Thoracic aorta (tissue), 2 donors: ENCODE measurements at regions not wholly inside any gene's neighbourhood (a gene's known extent, or its start where the extent isn't known, plus 50 kb on each side); places are given as distances from the start of the nearest gene placed in this dataset.

Experiments used
- ATAC-seq: fragments of 150-250 bp; one replicate; pipeline ENCODE4 v1.8.0; 2017; ENCODE audit warnings: low read depth; ENCODE audit not compliant: insufficient number of reproducible peaks, low FRiP score
- DNase-seq: peaks from one replicate; pipeline ENCODE4 v3.0.0-alpha.2; 2020; ENCODE audit warnings: low spot score
- H3K27ac ChIP-seq, 2 donors: fragments of 200-600 bp; sonication (generic); 1 replicate in 1 of 2; 2 replicates in 1 of 2; pipeline ENCODE4 v1.5.1; 2016; ENCODE audit warnings: mild to moderate bottlenecking in 2 of 2, moderate library complexity in 2 of 2
- H3K27me3 ChIP-seq: fragments of 200-600 bp; sonication (generic); replicated peaks from 2 replicates; pipeline ENCODE4 v1.6.0; 2016; ENCODE audit warnings: mild to moderate bottlenecking; ENCODE audit not compliant: insufficient read depth
- H3K36me3 ChIP-seq: fragments of 200-600 bp; sonication (generic); one replicate; pipeline ENCODE4 v1.5.1; 2016
- H3K4me1 ChIP-seq, 2 donors: fragments of 200-600 bp; sonication (generic); 1 replicate in 1 of 2; 2 replicates in 1 of 2; pipeline versions ENCODE4 v1.5.1 to v1.6.0; 2016; ENCODE audit warnings: low read depth in 2 of 2, mild to moderate bottlenecking in 1 of 2; ENCODE audit not compliant: control insufficient read depth in 1 of 2
- H3K4me3 ChIP-seq: fragments of 200-600 bp; sonication (generic); 2 replicates; pipeline ENCODE4 v1.5.1; 2016; ENCODE audit warnings: mild to moderate bottlenecking
- H3K9me3 ChIP-seq: fragments of 200-600 bp; sonication (generic); 2 replicates; pipeline ENCODE4 v1.5.1; 2016
- TF ChIP-seq, protein P1 (sequence below): fragments of 200-600 bp; sonication (generic); IDR thresholded peaks from one replicate; pipeline ENCODE4 v1.5.1; 2019; ENCODE audit warnings: antibody characterized with exemption

DNA sequence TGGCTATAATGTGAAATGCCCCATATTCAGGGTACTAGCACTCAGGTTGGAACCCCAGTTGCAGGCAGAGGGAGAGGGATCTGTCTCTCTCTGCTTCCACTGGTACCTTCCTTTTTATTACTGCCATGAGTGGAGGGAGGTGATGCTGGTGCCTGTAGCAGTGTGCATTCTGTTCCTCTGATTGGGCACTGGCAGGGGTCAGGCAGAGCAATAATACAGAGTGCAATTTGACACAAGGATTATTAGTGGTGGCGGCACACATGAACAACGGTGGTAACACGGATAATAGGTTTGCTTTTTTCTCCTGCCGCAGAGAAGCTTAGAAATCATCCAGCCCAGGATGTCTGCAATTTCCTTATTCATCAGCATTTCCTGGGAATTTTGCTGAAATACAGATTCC, 525.7 kb downstream of the SLC4A3 start:
- H3K4me3 ChIP-seq: no peak overlapping the region
- H3K36me3 ChIP-seq: no peaks in the 10 kb centered on the region
- no peak overlapping the region for H3K27ac ChIP-seq
- no peaks in the 10 kb centered on the region for H3K27me3 ChIP-seq
- TF ChIP-seq, protein P1, sequence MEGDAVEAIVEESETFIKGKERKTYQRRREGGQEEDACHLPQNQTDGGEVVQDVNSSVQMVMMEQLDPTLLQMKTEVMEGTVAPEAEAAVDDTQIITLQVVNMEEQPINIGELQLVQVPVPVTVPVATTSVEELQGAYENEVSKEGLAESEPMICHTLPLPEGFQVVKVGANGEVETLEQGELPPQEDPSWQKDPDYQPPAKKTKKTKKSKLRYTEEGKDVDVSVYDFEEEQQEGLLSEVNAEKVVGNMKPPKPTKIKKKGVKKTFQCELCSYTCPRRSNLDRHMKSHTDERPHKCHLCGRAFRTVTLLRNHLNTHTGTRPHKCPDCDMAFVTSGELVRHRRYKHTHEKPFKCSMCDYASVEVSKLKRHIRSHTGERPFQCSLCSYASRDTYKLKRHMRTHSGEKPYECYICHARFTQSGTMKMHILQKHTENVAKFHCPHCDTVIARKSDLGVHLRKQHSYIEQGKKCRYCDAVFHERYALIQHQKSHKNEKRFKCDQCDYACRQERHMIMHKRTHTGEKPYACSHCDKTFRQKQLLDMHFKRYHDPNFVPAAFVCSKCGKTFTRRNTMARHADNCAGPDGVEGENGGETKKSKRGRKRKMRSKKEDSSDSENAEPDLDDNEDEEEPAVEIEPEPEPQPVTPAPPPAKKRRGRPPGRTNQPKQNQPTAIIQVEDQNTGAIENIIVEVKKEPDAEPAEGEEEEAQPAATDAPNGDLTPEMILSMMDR: no peak
- DNase-seq (no peak), ATAC-seq (no peak)
- H3K9me3 ChIP-seq: no peaks in the 10 kb centered on the region
- no peaks in the 10 kb centered on the region for H3K4me1 ChIP-seq

DNA sequence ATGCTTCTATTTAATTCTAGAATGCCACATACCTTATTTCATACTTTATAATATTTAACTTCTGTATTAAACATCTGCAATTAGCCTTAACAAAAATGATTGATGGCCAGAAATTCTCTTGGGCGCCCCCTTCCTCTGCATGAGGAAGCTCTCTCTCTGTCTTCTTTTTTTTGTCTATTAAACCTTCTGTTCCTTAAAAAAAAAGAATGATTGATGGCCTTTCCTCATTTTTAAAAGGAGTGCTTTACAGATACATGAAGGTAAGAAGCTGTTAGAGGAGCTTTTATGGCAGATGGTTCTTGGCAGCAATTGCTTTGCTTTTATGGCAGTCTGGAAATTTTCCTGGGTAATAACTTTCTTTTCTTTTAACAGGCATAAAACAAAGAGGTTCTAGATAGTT, 526.9 kb downstream of the SLC4A3 start:
- Histone ChIP-seq H3K36me3 (no peaks in the 10 kb centered on the region), H3K4me3 (no peak overlapping the region), H3K27ac (no peak overlapping the region), H3K4me1 (no peaks in the 10 kb centered on the region), H3K27me3 (no peaks in the 10 kb centered on the region), H3K9me3 (no peaks in the 10 kb centered on the region)
- TF ChIP-seq, protein P1: no peak
- ATAC-seq (no peak), DNase-seq (no peak)

DNA sequence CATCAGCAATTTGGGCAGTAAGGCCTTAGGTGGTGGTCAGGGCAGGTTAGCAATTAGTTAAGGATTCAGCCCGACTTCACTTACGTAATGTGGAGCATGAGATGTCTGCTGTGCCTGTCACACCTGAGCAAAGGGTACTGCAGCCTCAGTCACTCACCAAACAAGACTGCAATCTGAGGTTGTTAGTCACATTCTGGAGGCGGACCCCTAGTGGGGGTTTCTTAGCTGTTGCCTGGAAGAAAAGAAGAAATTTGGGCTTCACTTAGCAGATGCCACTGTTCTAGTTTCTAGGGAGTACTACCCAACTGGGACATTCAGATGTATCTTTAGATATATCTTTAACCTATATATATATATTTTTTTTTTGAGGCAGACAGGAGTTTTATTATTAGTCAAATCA, 529.9 kb downstream of the SLC4A3 start:
- H3K27me3 ChIP-seq: no peaks in the 10 kb centered on the region
- TF ChIP-seq, protein P1: no peak
- H3K4me1 ChIP-seq: no peaks in the 10 kb centered on the region
- DNase-seq: no peak
- ATAC-seq: no peak
- H3K9me3 ChIP-seq: no peaks in the 10 kb centered on the region
- no peak overlapping the region for H3K27ac ChIP-seq
- no peaks in the 10 kb centered on the region for H3K36me3 ChIP-seq
- H3K4me3 ChIP-seq: no peak overlapping the region

DNA sequence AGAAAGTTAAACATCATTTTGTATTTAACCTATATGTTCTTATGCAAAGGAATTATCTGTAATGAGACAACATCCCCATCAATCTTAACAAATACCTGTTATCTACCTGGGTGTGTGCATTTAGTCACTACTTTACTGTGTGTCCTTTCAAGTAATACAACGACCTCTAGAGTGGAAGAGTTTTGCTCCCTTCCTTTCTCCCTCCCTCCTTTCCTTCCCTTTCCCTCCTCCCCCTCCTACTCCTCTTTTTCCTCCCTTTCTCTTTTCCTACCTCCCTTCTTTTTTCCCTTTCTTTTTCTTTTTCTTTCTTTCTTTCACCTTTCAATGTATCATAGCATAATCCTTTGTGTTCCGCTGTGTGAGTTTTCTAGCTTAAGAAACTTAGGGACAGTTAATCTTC, 532.3 kb downstream of the SLC4A3 start:
- H3K9me3 ChIP-seq: no peaks in the 10 kb centered on the region
- DNase-seq: no peak
- H3K4me1 ChIP-seq: no peaks in the 10 kb centered on the region
- H3K4me3 ChIP-seq: no peak overlapping the region
- no peaks in the 10 kb centered on the region for H3K36me3 ChIP-seq
- no peak overlapping the region for H3K27ac ChIP-seq
- no peaks in the 10 kb centered on the region for H3K27me3 ChIP-seq
- ATAC-seq: no peak
- TF ChIP-seq, protein P1: no peak

DNA sequence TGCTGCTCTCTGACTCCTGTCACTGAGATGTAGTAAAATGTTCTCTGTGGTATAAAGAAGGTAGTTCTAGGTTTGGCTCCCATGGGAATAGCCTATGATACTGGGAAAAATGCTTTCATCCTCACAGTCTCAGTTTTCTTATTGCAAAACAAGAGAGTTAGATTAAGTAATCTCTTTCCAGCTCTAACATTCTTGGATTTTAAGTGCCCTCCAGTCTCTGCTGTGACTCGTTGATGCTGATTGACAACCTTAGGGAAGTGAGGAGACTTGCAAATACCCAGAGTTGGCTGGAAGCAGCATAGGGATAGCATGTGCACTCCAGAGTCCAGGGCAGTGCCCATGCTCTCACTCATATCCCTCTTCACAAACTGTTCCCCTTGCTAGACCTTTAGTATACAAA, 534.9 kb downstream of the SLC4A3 start:
- Histone ChIP-seq H3K36me3 (no peaks in the 10 kb centered on the region), H3K27me3 (no peaks in the 10 kb centered on the region), H3K27ac (no peak overlapping the region), H3K9me3 (no peaks in the 10 kb centered on the region), H3K4me1 (no peaks in the 10 kb centered on the region), H3K4me3 (no peak overlapping the region)
- TF ChIP-seq, protein P1: no peak
- DNase-seq (no peak), ATAC-seq (no peak)
